K562 (cell line): ENCODE measurements at regions not wholly inside any gene's neighbourhood (a gene's known extent, or its start where the extent isn't known, plus 50 kb on each side); places are given as distances from the start of the nearest gene placed in this dataset.

Experiments used
- ATAC-seq: fragments of 200-7000 bp; cut with Tn5 transposase; 3 replicates; pipeline ENCODE4 v1.9.1; 2020; ENCODE audit warnings: moderate library complexity
- BruUV-seq: library from RNA; stranded (reverse); fragments of 400-500 nt; replicated peaks from 2 replicates; lab custom pipeline; 2021; lab: Mats Ljungman, UMichigan
- CTCF ChIA-PET: fragments of 300-600 bp; formaldehyde crosslinking; extraction: SDS; loops from one replicate; lab custom pipeline; 2021; ENCODE audit warnings: low intra/inter-chr PET ratio; lab: Yijun Ruan, JAX
- POLR2A ChIA-PET: fragments of 300-600, 350-650 bp; sonication (Branson Sonifier 250); formaldehyde crosslinking; extraction: SDS; loops from one replicate; lab custom pipeline; 2021; ENCODE audit warnings: antibody characterized with exemption, inconsistent platforms; lab: Yijun Ruan, JAX
- DNase-seq, 4 experiments: peaks; one replicate each; pipeline versions ENCODE4 v3.0.0 to v3.0.0-alpha.2; 2011 to 2018; ENCODE audit warnings: low spot score in 3 of 4, mixed read lengths in 3 of 4; ENCODE audit errors: extremely low read depth in 1 of 4
- FAIRE-seq: peaks from 2 replicates; lab custom pipeline; 2011; peaks lifted over from hg19 to GRCh38; lab: Jason Lieb, UNC
- H2AFZ ChIP-seq: 2 replicates; pipeline ENCODE4 v1.6.0; 2011; ENCODE audit warnings: low read depth, low read length, control low read depth, inconsistent platforms
- H3K27ac ChIP-seq: fragments of 200-600 bp; 3 replicates; pipeline ENCODE4 v1.8.0; 2011; ENCODE audit warnings: low read depth, mild to moderate bottlenecking, control low read depth, inconsistent platforms, low read length, moderate library complexity, mixed read lengths; ENCODE audit errors: extremely low read depth
- H3K27me3 ChIP-seq, 2 experiments: fragments of 300-600 bp in 1 of 2; 2 replicates in 1 of 2; 3 replicates in 1 of 2; pipeline versions ENCODE4 v1.6.0 to v1.8.0; 2011; ENCODE audit warnings: inconsistent platforms in 2 of 2, low read length in 2 of 2, mild to moderate bottlenecking in 1 of 2, mixed read lengths in 1 of 2, moderate library complexity in 1 of 2; ENCODE audit not compliant: control insufficient read depth in 2 of 2, insufficient read depth in 2 of 2
- H3K36me3 ChIP-seq: fragments of 300-600 bp; 3 replicates; pipeline ENCODE4 v1.8.0; 2011; ENCODE audit warnings: mild to moderate bottlenecking, low read length, inconsistent platforms; ENCODE audit not compliant: control insufficient read depth, insufficient read depth
- H3K4me1 ChIP-seq, 2 experiments: fragments of 200-600 bp in 1 of 2; replicated peaks in 1 of 2; 2 replicates in 1 of 2; 3 replicates in 1 of 2; pipeline versions ENCODE4 v1.5.1 to v1.8.0; 2011; ENCODE audit warnings: inconsistent platforms in 2 of 2, low read length in 2 of 2, mild to moderate bottlenecking in 1 of 2, mixed read lengths in 1 of 2, moderate library complexity in 1 of 2; ENCODE audit not compliant: control insufficient read depth in 2 of 2, insufficient read depth in 2 of 2
- H3K4me2 ChIP-seq: 2 replicates; pipeline ENCODE4 v1.6.1; 2011; ENCODE audit warnings: low read length, control low read depth, inconsistent platforms, mixed read lengths; ENCODE audit not compliant: insufficient read depth
- H3K4me3 ChIP-seq: fragments of 200-600 bp; sonication (generic), shearing (Covaris generic); 2 replicates; pipeline ENCODE4 v1.5.1; 2016; ENCODE audit warnings: control low read depth, inconsistent platforms
- H3K79me2 ChIP-seq: fragments of 200-600 bp; 3 replicates; pipeline ENCODE4 v1.8.0; 2011; ENCODE audit warnings: low read length, inconsistent platforms; ENCODE audit not compliant: control insufficient read depth, insufficient read depth
- H3K9ac ChIP-seq, 2 experiments: 2 replicates each; pipeline versions ENCODE4 v1.6.0 to v1.6.1; 2011; ENCODE audit warnings: low read depth in 2 of 2, low read length in 2 of 2, control low read depth in 1 of 2, inconsistent platforms in 1 of 2, mild to moderate bottlenecking in 1 of 2, mixed read lengths in 1 of 2; ENCODE audit not compliant: insufficient read depth in 1 of 2
- H3K9me1 ChIP-seq: one replicate; pipeline ENCODE4 v1.6.0; 2011; ENCODE audit warnings: inconsistent platforms, mild to moderate bottlenecking, low read length, moderate library complexity; ENCODE audit not compliant: control insufficient read depth, insufficient read depth
- H3K9me3 ChIP-seq: replicated peaks from 2 replicates; pipeline ENCODE4 v1.5.1; 2011; ENCODE audit warnings: low read depth, low read length, inconsistent platforms; ENCODE audit not compliant: control insufficient read depth, insufficient read depth
- H4K20me1 ChIP-seq: replicated peaks from 2 replicates; pipeline ENCODE4 v1.6.1; 2011; ENCODE audit warnings: low read length, inconsistent platforms, mixed read lengths; ENCODE audit not compliant: control insufficient read depth, insufficient read depth
- ARID2 ChIP-seq: fragments of 450-650 bp; IDR thresholded peaks from 2 replicates; pipeline ENCODE4 v1.6.1; 2017; ENCODE audit warnings: antibody characterized with exemption, mild to moderate bottlenecking
- CBX2 ChIP-seq: fragments of 200-600 bp; sonication (generic); IDR thresholded peaks from one replicate; pipeline ENCODE4 v1.6.1; 2012; ENCODE audit warnings: mild to moderate bottlenecking, low read length, inconsistent platforms; ENCODE audit not compliant: insufficient read depth, poor library complexity, severe bottlenecking
- CREM ChIP-seq: IDR thresholded peaks from 2 replicates; pipeline ENCODE4 v1.6.1; 2014; ENCODE audit warnings: antibody characterized with exemption, low read depth
- ELK3 ChIP-seq: fragments of 450-650 bp; formaldehyde crosslinking; IDR thresholded peaks from 2 replicates; pipeline ENCODE4 v1.4.0; 2020; ENCODE audit warnings: mild to moderate bottlenecking
- ETV5 ChIP-seq: sonication (generic); formaldehyde crosslinking; IDR thresholded peaks from 2 replicates; pipeline ENCODE4 v1.4.0; 2020; ENCODE audit warnings: low read depth, mild to moderate bottlenecking, missing genetic modification reagents
- FOXJ3 ChIP-seq: sonication (generic); formaldehyde crosslinking; IDR thresholded peaks from 2 replicates; pipeline ENCODE4 v1.4.0; 2020; ENCODE audit warnings: mild to moderate bottlenecking, missing genetic modification reagents
- GMEB1 ChIP-seq: fragments of 250-450 bp; sonication (Bioruptor Pico); IDR thresholded peaks from 2 replicates; pipeline ENCODE4 v1.4.0; 2020; ENCODE audit warnings: mild to moderate bottlenecking
- HINFP ChIP-seq: fragments of 450-650 bp; conservative IDR thresholded peaks from 2 replicates; pipeline ENCODE4 v1.6.1; 2016; ENCODE audit warnings: missing genetic modification characterization, low read depth, mild to moderate bottlenecking, control low read depth, missing compliant biosample characterization
- NBN ChIP-seq: fragments of 450-650 bp; IDR thresholded peaks from 2 replicates; pipeline ENCODE4 v1.6.1; 2016; ENCODE audit warnings: low read depth, mild to moderate bottlenecking
- NELFE ChIP-seq: IDR thresholded peaks from 2 replicates; pipeline ENCODE4 v1.6.1; 2011; ENCODE audit warnings: mild to moderate bottlenecking; ENCODE audit not compliant: insufficient read depth, insufficient read length
- POLR2B ChIP-seq: fragments of 450-650 bp; IDR thresholded peaks from 2 replicates; pipeline ENCODE4 v1.6.1; 2018; ENCODE audit warnings: low read depth; ENCODE audit not compliant: partially characterized antibody
- SMAD1 ChIP-seq: fragments of 150-350 bp; IDR thresholded peaks from 2 replicates; pipeline ENCODE4 v1.6.1; 2014; ENCODE audit warnings: low read length, low read depth; ENCODE audit not compliant: partially characterized antibody
- SUPT5H ChIP-seq: fragments of 450-650 bp; IDR thresholded peaks from 2 replicates; pipeline ENCODE4 v1.6.1; 2016
- TCF3 ChIP-seq: sonication (generic); formaldehyde crosslinking; IDR thresholded peaks from 2 replicates; pipeline ENCODE4 v1.4.0; 2020; ENCODE audit warnings: mild to moderate bottlenecking, missing genetic modification reagents
- TCF7 ChIP-seq: sonication (generic); IDR thresholded peaks from 2 replicates; pipeline ENCODE4 v1.6.1; 2016; ENCODE audit warnings: antibody characterized with exemption, borderline replicate concordance
- ZC3H4 ChIP-seq: sonication (generic); formaldehyde crosslinking; IDR thresholded peaks from 2 replicates; pipeline ENCODE4 v1.9.0; 2021; ENCODE audit warnings: missing genetic modification reagents, borderline replicate concordance
- ZFP36 ChIP-seq: fragments of 150-350 bp; IDR thresholded peaks from 2 replicates; pipeline ENCODE4 v1.6.1; 2018; ENCODE audit warnings: low read length, low read depth; ENCODE audit not compliant: partially characterized antibody
- ZNF175 ChIP-seq: fragments of 200-800 bp; sonication (Bioruptor generic); IDR thresholded peaks from 2 replicates; pipeline ENCODE4 v1.6.1; 2016; ENCODE audit warnings: low read depth, mild to moderate bottlenecking, missing genetic modification characterization, missing compliant biosample characterization
- WGBS: fragments of 100-300 bp; shearing (Covaris generic); methylation state at CpG from one replicate; pipeline ENCODE4 v1.1.6; 2016; ENCODE audit warnings: low coverage, mixed read lengths; ENCODE audit not compliant: insufficient coverage; ENCODE audit errors: missing lambda C conversion rate; 5-methylcytosine and 5-hydroxymethylcytosine counted together
- in situ Hi-C: fragments of 300-500 bp; cut with MboI; formaldehyde crosslinking; loops from 4 replicates; pipeline ENCODE4 v1.15.0; 2018; ENCODE audit warnings: inconsistent platforms, mixed read lengths
- intact Hi-C: fragments of 100-400 bp; cut with micrococcal nuclease; formaldehyde crosslinking; loops from 2 replicates; pipeline ENCODE4 v1.14.2; 2022

GRCh38 chr22:48680601-48681000 lies 1147.1 kb downstream of the BRD1 start:
- CTCF ChIA-PET: no interaction called here
- POLR2A ChIA-PET: no interaction called here
- TF ChIP-seq NBN (no peak), GMEB1 (CRISPR knock-in tag) (no peak), NELFE (no peak), FOXJ3 (CRISPR knock-in tag) (no peak), SMAD1 (no peak), ZC3H4 (CRISPR knock-in tag) (no peak), TCF7 (no peak), CREM (no peak), ARID2 (no peak), TCF3 (CRISPR knock-in tag) (no peak), HINFP (tag) (no peak), ZNF175 (CRISPR knock-in tag) (no peak), POLR2B (no peak), SUPT5H (no peak), ZFP36 (no peak), CBX2 (no peak), ETV5 (CRISPR knock-in tag) (no peak), ELK3 (CRISPR knock-in tag) (no peak)
- TF ChIP-seq, all 486 proteins: peak for 0
- Histone ChIP-seq H3K79me2 (no peaks in the 10 kb centered on the region), H3K9me3 (no peaks in the 10 kb centered on the region), H3K36me3 (no peaks in the 10 kb centered on the region), H3K4me1 (no peaks in the 10 kb centered on the region), H3K9ac (no peak overlapping the region), H4K20me1 (no peaks in the 10 kb centered on the region), H3K27me3 (peaks cover 0 to 5% of the 10 kb centered on the region in 2 experiments; a peak in 1 of 5 replicates), H3K4me2 (no peak overlapping the region), H3K27ac (no peak overlapping the region), H3K4me3 (no peak overlapping the region), H2AFZ (no peak overlapping the region), H3K9me1 (no peaks in the 10 kb centered on the region)
- no peak for DNase-seq
- no TSS peak for BruUV-seq
- ATAC-seq: no peak
- WGBS: 2% methylated on average over 7 of the region's 11 CpGs
- no peak for FAIRE-seq
- in situ Hi-C loops (no loop called here), intact Hi-C loops (no loop called here)
